ENCODE measurements at regions not wholly inside any gene's neighbourhood (a gene's known extent, or its start where the extent isn't known, plus 50 kb on each side); places are given as distances from the start of the nearest gene placed in this dataset.
"Not testable (repeated sequence)": the region's sequence is repeated elsewhere in the genome, so short reads cannot be mapped to it uniquely, and the experiment has no call there.

DNA sequence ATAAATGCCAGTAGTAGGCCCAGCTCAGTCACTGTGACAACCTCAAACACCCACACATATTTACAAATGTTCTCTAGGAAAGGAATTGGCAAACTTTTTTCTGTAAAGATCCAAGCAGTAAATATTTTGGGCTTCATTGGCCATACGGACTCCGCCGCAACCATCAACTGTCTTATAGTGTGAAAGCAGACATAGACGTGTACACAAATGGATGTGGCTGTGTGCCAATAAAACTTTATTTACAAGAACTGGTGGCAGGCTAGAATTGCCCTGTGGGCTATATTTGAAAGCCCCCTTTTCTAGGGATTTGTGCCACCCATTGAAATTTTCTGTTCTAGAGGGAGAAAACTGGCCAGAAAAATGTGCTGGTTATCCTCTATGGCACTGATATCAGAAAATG is 683.8 kb upstream of the EEF2KMT start:
- FAIRE-seq (no peak), DNase-seq (ENCODE audit: insufficient read length) (no peak)
- TF ChIP-seq TAF1 (IDR thresholded peaks at IDR 0.05; ENCODE audit: borderline replicate concordance, low read depth, low read length) (no peak), POLR2A (IDR thresholded peaks at IDR 0.05; ENCODE audit: low read depth, low read length) (no peak), POLR2AphosphoS5 (IDR thresholded peaks at IDR 0.05; ENCODE audit: low read depth, low read length) (no peak)

DNA sequence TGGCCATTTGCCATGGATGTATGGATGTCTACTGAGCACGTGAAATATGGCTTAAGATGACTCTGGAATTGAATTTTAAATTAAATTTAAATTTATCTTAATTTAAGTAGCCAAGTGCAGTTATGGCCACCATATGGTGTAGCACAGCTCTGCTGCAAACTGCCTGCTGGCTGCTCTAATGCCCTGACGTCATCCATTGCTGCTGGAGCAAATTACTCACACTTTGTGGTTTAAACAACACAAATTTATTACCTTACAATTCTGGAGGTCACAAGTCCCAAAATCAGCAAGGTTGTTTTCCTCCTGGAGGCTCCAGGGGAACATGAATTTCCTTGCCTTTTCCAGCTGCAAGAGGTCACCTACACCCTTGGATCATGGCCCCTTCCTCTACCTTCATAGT is 679.3 kb upstream of the EEF2KMT start:
- DNase-seq (ENCODE audit: insufficient read length): no peak
- FAIRE-seq: no peak
- TF ChIP-seq POLR2A (IDR thresholded peaks at IDR 0.05; ENCODE audit: low read depth, low read length) (no peak), POLR2AphosphoS5 (IDR thresholded peaks at IDR 0.05; ENCODE audit: low read depth, low read length) (no peak), TAF1 (IDR thresholded peaks at IDR 0.05; ENCODE audit: borderline replicate concordance, low read depth, low read length) (no peak)

DNA sequence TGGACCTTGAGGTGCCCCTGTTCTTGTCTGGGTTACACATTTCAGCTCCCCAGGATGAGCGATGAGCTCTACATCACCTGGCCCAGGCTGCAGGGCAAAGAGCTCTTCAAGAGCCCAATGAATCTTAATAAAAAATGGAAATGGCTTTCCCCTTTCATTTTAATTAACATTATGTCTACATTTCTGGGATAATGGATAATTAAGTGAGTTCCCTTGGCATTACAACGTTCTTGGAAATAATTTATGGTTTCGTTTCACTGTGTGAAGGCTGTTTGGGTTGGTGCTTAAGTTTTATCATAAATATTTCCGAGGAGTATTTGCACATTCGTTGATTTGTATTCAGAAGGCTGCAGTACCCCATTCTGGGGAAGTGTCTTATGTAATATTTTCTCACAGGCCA is 678.3 kb upstream of the EEF2KMT start:
- DNase-seq (ENCODE audit: insufficient read length): no peak
- TF ChIP-seq POLR2A (IDR thresholded peaks at IDR 0.05; ENCODE audit: low read depth, low read length) (no peak), TAF1 (IDR thresholded peaks at IDR 0.05; ENCODE audit: borderline replicate concordance, low read depth, low read length) (no peak), POLR2AphosphoS5 (IDR thresholded peaks at IDR 0.05; ENCODE audit: low read depth, low read length) (no peak)
- FAIRE-seq: no peak

DNA sequence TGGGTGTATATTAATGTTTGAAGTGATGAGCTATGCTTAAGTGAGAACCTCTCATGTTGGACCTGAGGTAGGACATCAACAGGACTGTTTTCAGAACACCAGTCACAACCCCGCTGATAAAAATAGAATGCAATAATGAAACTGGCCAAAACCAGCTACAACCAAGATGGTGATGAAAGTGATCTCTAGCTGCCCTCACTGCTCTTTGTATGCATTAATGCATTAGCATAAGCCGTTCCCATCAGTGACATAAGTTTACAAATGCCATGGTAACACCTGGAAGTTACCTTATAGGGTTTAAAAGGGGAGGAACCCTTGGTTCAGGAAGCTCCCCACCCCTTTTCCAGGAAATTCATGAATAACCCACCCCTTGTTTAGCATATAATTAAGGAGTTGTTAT is 672.5 kb upstream of the EEF2KMT start:
- DNase-seq (ENCODE audit: insufficient read length): no peak
- FAIRE-seq: no peak
- TF ChIP-seq POLR2AphosphoS5 (IDR thresholded peaks at IDR 0.05; ENCODE audit: low read depth, low read length) (no peak), POLR2A (IDR thresholded peaks at IDR 0.05; ENCODE audit: low read depth, low read length) (no peak), TAF1 (IDR thresholded peaks at IDR 0.05; ENCODE audit: borderline replicate concordance, low read depth, low read length) (no peak)

DNA sequence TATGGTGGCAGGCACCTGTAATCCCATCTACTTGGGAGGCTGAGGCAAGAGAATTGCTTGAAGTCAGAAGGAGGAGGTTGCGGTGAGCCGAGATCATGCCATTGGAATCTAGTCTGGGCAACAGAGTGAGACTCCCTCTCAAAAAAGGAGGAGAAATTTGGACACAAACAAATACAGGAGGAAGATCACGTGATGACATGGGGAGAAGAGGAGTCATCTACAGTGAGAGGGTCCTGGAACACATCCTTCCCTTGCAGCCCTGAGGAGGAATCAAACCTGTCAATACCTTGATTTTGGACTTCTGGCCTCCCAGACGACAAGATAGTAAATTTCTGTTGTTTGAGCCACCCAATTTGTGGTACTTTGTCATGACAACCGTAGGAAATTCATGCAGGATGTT is 671.9 kb upstream of the EEF2KMT start:
- no peak for FAIRE-seq
- TF ChIP-seq POLR2A (IDR thresholded peaks at IDR 0.05; ENCODE audit: low read depth, low read length) (no peak), POLR2AphosphoS5 (IDR thresholded peaks at IDR 0.05; ENCODE audit: low read depth, low read length) (no peak), TAF1 (IDR thresholded peaks at IDR 0.05; ENCODE audit: borderline replicate concordance, low read depth, low read length) (no peak)
- DNase-seq (ENCODE audit: insufficient read length): no peak

DNA sequence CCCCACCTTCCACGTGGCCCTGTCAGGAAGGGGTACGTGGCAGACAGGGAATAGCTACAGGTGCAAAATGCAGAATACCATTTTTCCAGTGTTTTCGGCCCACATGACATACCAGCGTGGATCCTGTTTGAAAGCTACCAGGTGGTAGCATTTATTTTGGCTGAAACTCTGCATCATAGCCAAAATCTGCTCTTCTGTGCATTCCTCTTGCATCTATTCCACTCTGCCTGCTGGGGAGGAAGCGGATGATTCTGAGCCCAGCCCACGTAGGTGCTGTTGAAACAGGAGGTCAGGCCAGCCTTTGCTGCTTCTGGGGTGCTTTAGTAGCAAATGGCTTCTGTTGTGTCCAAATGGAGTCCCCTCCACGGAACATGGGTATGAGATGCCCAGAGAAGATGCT is 670.9 kb upstream of the EEF2KMT start:
- DNase-seq (ENCODE audit: insufficient read length) (no peak), FAIRE-seq (no peak)
- TF ChIP-seq TAF1 (IDR thresholded peaks at IDR 0.05; ENCODE audit: borderline replicate concordance, low read depth, low read length): no peak
- TF ChIP-seq POLR2A (IDR thresholded peaks at IDR 0.05; ENCODE audit: low read depth, low read length): no peak
- TF ChIP-seq POLR2AphosphoS5 (IDR thresholded peaks at IDR 0.05; ENCODE audit: low read depth, low read length): no peak

DNA sequence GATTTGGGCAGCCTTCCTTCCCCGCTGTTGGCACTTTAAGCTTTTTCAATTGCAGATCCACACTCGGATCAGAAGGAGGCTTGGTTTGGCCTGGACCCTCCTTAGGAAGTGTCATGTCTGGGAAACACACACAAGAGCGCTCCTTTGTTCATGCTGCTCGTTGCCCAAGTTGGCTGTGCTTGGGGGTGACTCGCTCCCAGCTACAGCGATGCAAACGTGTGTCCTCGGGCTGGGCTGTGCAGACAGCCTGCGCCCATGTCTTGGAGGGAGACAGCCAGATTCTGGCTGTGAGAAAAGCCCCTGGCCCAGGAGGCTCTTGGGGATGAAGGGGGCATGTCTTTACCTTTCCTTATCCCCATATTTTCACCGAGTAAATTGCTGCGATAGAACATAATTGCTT is 665.6 kb upstream of the EEF2KMT start:
- DNase-seq (ENCODE audit: insufficient read length) (no peak), FAIRE-seq (no peak)
- TF ChIP-seq POLR2AphosphoS5 (IDR thresholded peaks at IDR 0.05; ENCODE audit: low read depth, low read length): no peak

DNA sequence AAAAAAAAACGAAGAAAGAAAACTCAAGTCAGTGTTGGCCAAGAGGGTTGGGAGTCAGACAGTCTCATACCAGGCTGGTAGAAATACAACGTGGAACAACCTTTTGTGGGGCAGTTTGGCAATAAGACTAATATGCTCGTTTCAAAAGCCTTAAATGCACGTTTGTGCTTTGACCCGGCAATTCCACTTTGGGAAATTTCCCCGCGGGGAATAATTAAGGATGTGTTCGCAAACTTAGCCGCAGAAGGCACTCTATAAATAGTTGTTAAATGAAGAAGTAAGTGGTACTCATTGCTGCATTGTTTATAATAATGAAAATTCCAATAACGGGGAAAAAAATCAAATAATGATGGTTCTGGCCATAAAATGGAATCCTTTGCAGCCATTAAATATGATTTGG is 664.8 kb upstream of the EEF2KMT start:
- DNase-seq (ENCODE audit: insufficient read length): no peak
- no peak for FAIRE-seq
- no peak for TF ChIP-seq TAF1 (IDR thresholded peaks at IDR 0.05; ENCODE audit: borderline replicate concordance, low read depth, low read length)
- TF ChIP-seq POLR2A (IDR thresholded peaks at IDR 0.05; ENCODE audit: low read depth, low read length): no peak
- TF ChIP-seq POLR2AphosphoS5 (IDR thresholded peaks at IDR 0.05; ENCODE audit: low read depth, low read length): no peak

DNA sequence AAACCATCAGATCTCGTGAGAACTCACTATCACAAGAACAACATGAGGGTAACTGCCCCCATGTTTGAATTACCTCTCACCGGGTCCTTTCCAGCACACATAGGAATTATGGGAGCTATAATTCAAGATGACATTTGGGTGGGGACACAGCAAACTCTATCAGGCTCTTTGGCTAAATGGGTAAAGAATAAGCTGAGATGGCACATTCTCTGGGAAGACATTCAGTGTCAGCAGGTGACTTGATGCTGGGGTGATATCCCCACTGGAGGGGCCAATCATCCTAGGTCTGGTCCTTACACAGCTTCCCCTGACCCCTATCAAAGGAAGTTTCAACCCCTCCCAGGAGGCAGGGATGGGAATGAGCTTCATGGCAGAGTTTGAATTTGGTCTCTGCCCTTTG is 664.0 kb upstream of the EEF2KMT start:
- DNase-seq (ENCODE audit: insufficient read length) (no peak), FAIRE-seq (no peak)
- TF ChIP-seq POLR2A (IDR thresholded peaks at IDR 0.05; ENCODE audit: low read depth, low read length) (no peak), POLR2AphosphoS5 (IDR thresholded peaks at IDR 0.05; ENCODE audit: low read depth, low read length) (no peak), TAF1 (IDR thresholded peaks at IDR 0.05; ENCODE audit: borderline replicate concordance, low read depth, low read length) (no peak)

DNA sequence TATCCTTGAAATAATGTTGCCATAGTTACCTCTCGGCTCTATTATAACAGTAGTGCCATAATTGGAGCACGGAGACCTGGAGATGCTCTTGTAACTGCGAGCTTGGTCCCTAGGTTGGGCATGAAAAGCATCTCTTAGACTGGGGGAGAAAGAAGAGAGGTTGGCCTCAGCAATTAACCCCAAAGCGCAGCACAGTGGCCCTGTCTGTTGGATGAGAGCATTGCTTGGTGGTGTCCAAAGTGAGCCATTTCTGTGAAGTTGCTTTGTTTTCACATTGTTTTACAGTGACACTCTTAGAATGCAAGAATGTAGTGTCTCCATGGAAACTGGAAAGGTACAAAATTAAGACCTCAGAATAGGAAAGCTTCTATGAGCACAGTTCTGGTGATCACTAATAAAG is 660.7 kb upstream of the EEF2KMT start:
- no peak for TF ChIP-seq TAF1 (IDR thresholded peaks at IDR 0.05; ENCODE audit: borderline replicate concordance, low read depth, low read length)
- no peak for TF ChIP-seq POLR2A (IDR thresholded peaks at IDR 0.05; ENCODE audit: low read depth, low read length)
- TF ChIP-seq POLR2AphosphoS5 (IDR thresholded peaks at IDR 0.05; ENCODE audit: low read depth, low read length): no peak
- FAIRE-seq (no peak), DNase-seq (ENCODE audit: insufficient read length) (no peak)

DNA sequence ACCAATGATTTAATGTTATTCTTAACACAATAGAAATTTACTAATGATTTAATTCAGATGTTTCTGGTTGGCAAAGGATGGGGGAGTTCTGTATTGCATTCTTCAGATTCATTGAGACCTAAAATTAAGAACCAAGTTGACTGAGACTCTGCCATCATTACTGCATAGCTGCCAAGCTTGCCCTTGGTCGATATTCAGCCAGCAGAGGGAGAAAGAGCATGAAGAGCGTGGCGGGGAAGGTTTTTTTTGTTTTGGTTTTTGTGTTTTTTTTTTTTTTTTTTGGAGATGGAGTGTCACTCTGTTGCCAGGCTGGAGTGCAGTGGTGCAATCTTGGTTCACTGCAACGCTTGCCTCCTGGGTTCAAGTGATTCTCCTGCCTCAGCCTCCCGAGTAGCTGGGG is 659.4 kb upstream of the EEF2KMT start:
- DNase-seq (ENCODE audit: insufficient read length) (no peak), FAIRE-seq (no peak)
- TF ChIP-seq POLR2A (IDR thresholded peaks at IDR 0.05; ENCODE audit: low read depth, low read length): no peak
- no peak for TF ChIP-seq TAF1 (IDR thresholded peaks at IDR 0.05; ENCODE audit: borderline replicate concordance, low read depth, low read length)
- TF ChIP-seq POLR2AphosphoS5 (IDR thresholded peaks at IDR 0.05; ENCODE audit: low read depth, low read length): no peak

DNA sequence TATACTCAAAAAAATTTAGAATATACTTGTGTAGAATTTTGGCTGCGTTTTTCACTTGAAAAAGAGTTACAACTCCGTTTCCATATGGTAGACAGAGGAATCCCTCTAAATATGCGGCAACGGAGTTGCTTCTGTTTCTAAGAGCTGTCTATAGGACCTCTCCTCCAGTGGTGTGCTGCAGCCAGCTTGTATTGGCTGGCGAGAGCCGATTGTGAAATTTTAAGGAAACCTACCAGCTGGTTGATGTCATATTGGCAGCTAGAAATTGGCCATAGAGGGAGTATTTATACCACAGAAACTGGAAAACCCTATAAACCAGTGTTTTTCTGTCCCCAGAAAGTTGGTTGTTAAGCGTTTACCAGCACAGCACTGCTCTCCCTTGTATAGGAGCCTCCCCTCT is 655.8 kb upstream of the EEF2KMT start:
- FAIRE-seq (no peak), DNase-seq (ENCODE audit: insufficient read length) (no peak)
- TF ChIP-seq POLR2A (IDR thresholded peaks at IDR 0.05; ENCODE audit: low read depth, low read length): no peak
- TF ChIP-seq POLR2AphosphoS5 (IDR thresholded peaks at IDR 0.05; ENCODE audit: low read depth, low read length): no peak
- no peak for TF ChIP-seq TAF1 (IDR thresholded peaks at IDR 0.05; ENCODE audit: borderline replicate concordance, low read depth, low read length)

DNA sequence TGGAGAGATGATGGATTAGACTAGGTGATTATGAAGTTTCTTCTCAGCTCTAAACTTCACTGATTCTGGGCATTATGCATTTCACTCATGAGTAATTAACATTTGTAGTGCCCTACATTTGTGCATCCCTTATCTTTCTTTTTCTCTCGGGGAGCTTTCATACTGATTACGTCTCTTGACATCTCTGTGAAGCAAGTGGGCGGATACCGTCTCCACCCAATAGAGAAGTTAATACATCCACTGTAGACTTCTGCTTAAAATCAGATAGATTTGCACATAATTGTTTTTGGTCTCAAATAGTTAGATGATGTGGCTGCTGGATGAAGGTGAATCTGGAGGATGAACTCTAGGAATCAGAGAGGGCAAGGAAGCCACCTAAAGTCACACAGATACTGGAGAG is 653.6 kb upstream of the EEF2KMT start:
- DNase-seq (ENCODE audit: insufficient read length) (no peak), FAIRE-seq (no peak)
- TF ChIP-seq TAF1 (IDR thresholded peaks at IDR 0.05; ENCODE audit: borderline replicate concordance, low read depth, low read length) (no peak), POLR2AphosphoS5 (IDR thresholded peaks at IDR 0.05; ENCODE audit: low read depth, low read length) (no peak), POLR2A (IDR thresholded peaks at IDR 0.05; ENCODE audit: low read depth, low read length) (no peak)

DNA sequence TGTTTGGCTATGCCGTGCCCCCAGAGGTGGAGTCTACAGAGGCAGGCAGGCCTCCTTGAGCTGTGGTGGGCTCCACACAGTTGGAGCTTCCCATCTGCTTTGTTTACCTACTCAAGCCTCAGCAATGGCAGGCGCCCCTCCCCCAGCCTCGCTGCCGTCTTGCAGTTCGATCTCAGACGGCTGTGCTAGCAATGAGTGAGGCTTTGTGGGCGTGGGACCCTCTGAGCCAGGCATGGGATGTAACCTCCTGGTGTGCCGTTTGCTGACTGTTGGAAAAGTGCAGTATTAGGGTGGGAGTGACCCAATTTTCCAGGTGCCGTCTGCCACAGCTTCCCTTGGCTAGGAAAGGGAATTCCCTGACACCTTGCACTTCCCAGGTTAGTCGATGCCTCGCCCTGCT is 652.8 kb upstream of the EEF2KMT start:
- not testable (repeated sequence) for DNase-seq (ENCODE audit: insufficient read length); FAIRE-seq

Data from GM12892 (cell line).